ENCODE measurements at regions not wholly inside any gene's neighbourhood (a gene's known extent, or its start where the extent isn't known, plus 50 kb on each side); places are given as distances from the start of the nearest gene placed in this dataset.

DNA sequence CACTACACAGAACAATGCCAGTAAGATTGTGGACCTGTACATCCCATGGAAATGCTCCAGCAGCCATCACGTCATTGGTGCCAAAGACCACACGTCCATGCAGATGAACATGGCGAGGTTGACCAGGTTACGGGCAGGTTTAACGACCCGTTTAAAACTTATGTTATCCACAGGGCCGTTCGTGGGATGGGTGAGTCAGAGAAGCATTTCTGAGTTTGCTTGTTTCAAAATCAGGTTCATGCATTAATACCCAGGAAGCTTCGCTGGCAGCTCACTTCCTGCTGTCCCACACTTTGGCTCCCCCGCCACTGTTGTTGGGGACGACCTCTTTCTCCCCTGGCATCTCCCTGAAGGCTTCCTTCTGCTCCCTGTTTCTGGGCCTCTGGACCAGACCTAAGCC lies 194.1 kb downstream of the USP12 start:
- TF ChIP-seq EZH2 (IDR thresholded peaks at IDR 0.05), result no peak
- no peak for TF ChIP-seq POLR2A (IDR thresholded peaks at IDR 0.05; ENCODE audit: borderline replicate concordance, extremely low read depth, insufficient read depth, insufficient read length)
- TF ChIP-seq YY1 (IDR thresholded peaks at IDR 0.05; ENCODE audit: extremely low read depth, insufficient replicate concordance, low read depth, low read length), result no peak
